ENCODE measurements at regions not wholly inside any gene's neighbourhood (a gene's known extent, or its start where the extent isn't known, plus 50 kb on each side); places are given as distances from the start of the nearest gene placed in this dataset.

DNA sequence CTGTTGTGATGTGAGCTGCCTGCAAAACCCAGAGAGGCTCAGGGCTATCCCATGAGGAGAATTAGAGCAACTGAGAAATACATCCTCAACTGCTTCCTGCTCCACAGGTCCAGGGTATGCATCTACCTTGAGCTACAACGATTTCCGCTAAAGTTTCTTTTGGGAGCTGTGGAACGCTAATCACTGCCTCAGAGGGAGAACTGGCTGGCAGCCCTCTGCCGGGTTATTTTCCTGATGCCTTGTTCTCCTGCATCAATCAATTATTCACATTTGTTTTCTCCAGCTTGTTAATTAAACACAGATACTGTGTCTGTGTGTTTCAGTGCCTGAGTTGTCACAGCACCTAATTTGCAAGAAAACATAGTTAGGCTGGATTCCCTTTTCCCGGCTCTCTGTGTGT, 211.1 kb upstream of the PLET1 start:
- Histone ChIP-seq H2AK5ac (ENCODE audit: low read length) (no peak overlapping the region), H4K8ac (ENCODE audit: low read depth, low read length) (no peak overlapping the region), H3K36me3 (ENCODE audit: control insufficient read depth in 1 of 2, insufficient read depth in 2 of 2, low read length in 2 of 2) (no peaks in the 10 kb centered on the region), H3K14ac (ENCODE audit: low read length) (no peak overlapping the region), H3K9ac (ENCODE audit: low read length) (no peak overlapping the region), H3K27ac (ENCODE audit: low read depth, low read length) (no peak overlapping the region), H3K4me1 (ENCODE audit: control insufficient read depth in 1 of 2, insufficient read depth in 2 of 2, low read length in 2 of 2) (no peaks in the 10 kb centered on the region), H3K18ac (ENCODE audit: low read length) (no peak overlapping the region), H3K9me3 (ENCODE audit: insufficient read depth, low read depth, low read length) (no peaks in the 10 kb centered on the region), H4K12ac (ENCODE audit: low read depth, low read length) (no peak overlapping the region), H3K27me3 (ENCODE audit: insufficient read depth, low read length) (no peaks in the 10 kb centered on the region), H3K79me2 (ENCODE audit: control insufficient read depth, insufficient read depth, low read length, poor library complexity) (no peaks in the 10 kb centered on the region), H3K4ac (ENCODE audit: low read depth, low read length) (no peak overlapping the region), H2BK120ac (ENCODE audit: insufficient read depth, low read length, poor library complexity) (no peak overlapping the region), H2BK5ac (ENCODE audit: low read depth, low read length, poor library complexity) (no peak overlapping the region), H2BK12ac (ENCODE audit: low read length) (no peak overlapping the region), H3K4me2 (ENCODE audit: low read length) (no peak overlapping the region), H4K91ac (ENCODE audit: low read depth, low read length) (no peak overlapping the region), H3K4me3 (ENCODE audit: low read depth, low read length) (no peak overlapping the region), H2AFZ (ENCODE audit: insufficient read depth, low read length, poor library complexity) (no peak overlapping the region), H3K79me1 (ENCODE audit: low read length) (no peaks in the 10 kb centered on the region), H3K23ac (ENCODE audit: low read length) (no peak overlapping the region)
- no CpG with 5 or more reads among the region's 5 CpGs for WGBS (ENCODE audit: extremely low coverage, insufficient coverage, insufficient read length)
- DNase-seq, result no peak

- no peaks in the 10 kb centered on the region for H3K9me3 ChIP-seq (ENCODE audit: insufficient read depth, low read depth, low read length)
- H4K12ac ChIP-seq (ENCODE audit: low read depth, low read length), result no peak overlapping the region
- no peak overlapping the region for H2BK12ac ChIP-seq (ENCODE audit: low read length)
- H2AK5ac ChIP-seq (ENCODE audit: low read length), result no peak overlapping the region
- H2BK5ac ChIP-seq (ENCODE audit: low read depth, low read length, poor library complexity), result no peak overlapping the region
- H3K14ac ChIP-seq (ENCODE audit: low read length), result no peak overlapping the region
- no peak overlapping the region for H2BK120ac ChIP-seq (ENCODE audit: insufficient read depth, low read length, poor library complexity)
- no peaks in the 10 kb centered on the region for H3K27me3 ChIP-seq (ENCODE audit: insufficient read depth, low read length)
- no peak overlapping the region for H3K4me2 ChIP-seq (ENCODE audit: low read length)
- H3K9ac ChIP-seq (ENCODE audit: low read length), result no peak overlapping the region
- no peak overlapping the region for H3K27ac ChIP-seq (ENCODE audit: low read depth, low read length)
- H4K91ac ChIP-seq (ENCODE audit: low read depth, low read length), result no peak overlapping the region
- no CpG with 5 or more reads among the region's 2 CpGs for WGBS (ENCODE audit: extremely low coverage, insufficient coverage, insufficient read length)
- H3K18ac ChIP-seq (ENCODE audit: low read length), result no peak overlapping the region
- H3K79me1 ChIP-seq (ENCODE audit: low read length), result no peaks in the 10 kb centered on the region
- H3K4ac ChIP-seq (ENCODE audit: low read depth, low read length), result no peak overlapping the region
- H3K23ac ChIP-seq (ENCODE audit: low read length), result no peak overlapping the region
- H3K36me3 ChIP-seq (ENCODE audit: control insufficient read depth in 1 of 2, insufficient read depth in 2 of 2, low read length in 2 of 2), result no peaks in the 10 kb centered on the region
- H3K4me3 ChIP-seq (ENCODE audit: low read depth, low read length), result no peak overlapping the region
- H4K8ac ChIP-seq (ENCODE audit: low read depth, low read length), result no peak overlapping the region
- no peaks in the 10 kb centered on the region for H3K4me1 ChIP-seq (ENCODE audit: control insufficient read depth in 1 of 2, insufficient read depth in 2 of 2, low read length in 2 of 2)
- DNase-seq, result no peak
- H3K79me2 ChIP-seq (ENCODE audit: control insufficient read depth, insufficient read depth, low read length, poor library complexity), result no peaks in the 10 kb centered on the region
- no peak overlapping the region for H2AFZ ChIP-seq (ENCODE audit: insufficient read depth, low read length, poor library complexity)
Observed at GRCh38 chr11:112477152-112477551, 216.5 kb upstream of the PLET1 start.

GRCh38 chr11:112477581-112478317, 217.1 kb upstream of the PLET1 start:
- Histone ChIP-seq H3K18ac (ENCODE audit: low read length) (no peak overlapping the region), H3K79me1 (ENCODE audit: low read length) (no peaks in the 10 kb centered on the region), H2BK120ac (ENCODE audit: insufficient read depth, low read length, poor library complexity) (no peak overlapping the region), H3K4ac (ENCODE audit: low read depth, low read length) (no peak overlapping the region), H3K4me2 (ENCODE audit: low read length) (no peak overlapping the region), H2BK5ac (ENCODE audit: low read depth, low read length, poor library complexity) (no peak overlapping the region), H3K36me3 (ENCODE audit: control insufficient read depth in 1 of 2, insufficient read depth in 2 of 2, low read length in 2 of 2) (no peaks in the 10 kb centered on the region), H3K14ac (ENCODE audit: low read length) (no peak overlapping the region), H3K9ac (ENCODE audit: low read length) (no peak overlapping the region), H3K4me1 (ENCODE audit: control insufficient read depth in 1 of 2, insufficient read depth in 2 of 2, low read length in 2 of 2) (no peaks in the 10 kb centered on the region), H3K27ac (ENCODE audit: low read depth, low read length) (no peak overlapping the region), H2AFZ (ENCODE audit: insufficient read depth, low read length, poor library complexity) (no peak overlapping the region), H3K27me3 (ENCODE audit: insufficient read depth, low read length) (no peaks in the 10 kb centered on the region), H4K91ac (ENCODE audit: low read depth, low read length) (no peak overlapping the region), H3K79me2 (ENCODE audit: control insufficient read depth, insufficient read depth, low read length, poor library complexity) (no peaks in the 10 kb centered on the region), H2BK12ac (ENCODE audit: low read length) (no peak overlapping the region), H4K8ac (ENCODE audit: low read depth, low read length) (no peak overlapping the region), H4K12ac (ENCODE audit: low read depth, low read length) (no peak overlapping the region), H3K4me3 (ENCODE audit: low read depth, low read length) (no peak overlapping the region), H3K23ac (ENCODE audit: low read length) (no peak overlapping the region), H2AK5ac (ENCODE audit: low read length) (no peak overlapping the region), H3K9me3 (ENCODE audit: insufficient read depth, low read depth, low read length) (no peaks in the 10 kb centered on the region)
- no CpG with 5 or more reads among the region's 6 CpGs for WGBS (ENCODE audit: extremely low coverage, insufficient coverage, insufficient read length)
- DNase-seq, result peak in 1 of 2 donors; percentile 24

DNA sequence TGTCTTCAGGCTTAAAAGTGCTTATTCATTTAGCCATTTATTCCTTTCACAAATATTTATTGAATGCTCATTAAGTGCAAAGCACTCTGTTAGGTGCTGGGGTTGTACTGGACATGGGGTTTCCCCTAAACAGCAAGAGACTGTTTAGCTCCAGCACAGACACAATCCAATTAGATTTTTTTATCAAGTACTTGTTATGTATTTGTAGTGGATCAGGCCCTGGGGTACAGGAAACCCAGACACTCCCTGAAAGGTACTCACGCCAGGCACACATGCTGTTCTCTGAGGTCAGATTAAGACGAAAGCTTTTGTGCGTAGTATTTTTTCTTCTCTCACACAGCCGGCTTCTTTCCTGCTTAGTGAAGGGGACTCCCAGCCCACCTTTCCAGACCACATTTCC, 218.1 kb upstream of the PLET1 start:
- no peak overlapping the region for H3K4me2 ChIP-seq (ENCODE audit: low read length)
- H2AK5ac ChIP-seq (ENCODE audit: low read length), result no peak overlapping the region
- H2BK5ac ChIP-seq (ENCODE audit: low read depth, low read length, poor library complexity), result no peak overlapping the region
- H3K4me1 ChIP-seq (ENCODE audit: control insufficient read depth in 1 of 2, insufficient read depth in 2 of 2, low read length in 2 of 2), result no peaks in the 10 kb centered on the region
- no peak overlapping the region for H4K8ac ChIP-seq (ENCODE audit: low read depth, low read length)
- H3K18ac ChIP-seq (ENCODE audit: low read length), result no peak overlapping the region
- no peaks in the 10 kb centered on the region for H3K27me3 ChIP-seq (ENCODE audit: insufficient read depth, low read length)
- no peak overlapping the region for H2AFZ ChIP-seq (ENCODE audit: insufficient read depth, low read length, poor library complexity)
- no peak overlapping the region for H3K14ac ChIP-seq (ENCODE audit: low read length)
- H4K91ac ChIP-seq (ENCODE audit: low read depth, low read length), result no peak overlapping the region
- H3K36me3 ChIP-seq (ENCODE audit: control insufficient read depth in 1 of 2, insufficient read depth in 2 of 2, low read length in 2 of 2), result no peaks in the 10 kb centered on the region
- no peak for DNase-seq
- no peaks in the 10 kb centered on the region for H3K79me2 ChIP-seq (ENCODE audit: control insufficient read depth, insufficient read depth, low read length, poor library complexity)
- H4K12ac ChIP-seq (ENCODE audit: low read depth, low read length), result no peak overlapping the region
- H2BK120ac ChIP-seq (ENCODE audit: insufficient read depth, low read length, poor library complexity), result no peak overlapping the region
- H3K9ac ChIP-seq (ENCODE audit: low read length), result no peak overlapping the region
- no peaks in the 10 kb centered on the region for H3K9me3 ChIP-seq (ENCODE audit: insufficient read depth, low read depth, low read length)
- no peak overlapping the region for H3K4me3 ChIP-seq (ENCODE audit: low read depth, low read length)
- no CpG with 5 or more reads among the region's 4 CpGs for WGBS (ENCODE audit: extremely low coverage, insufficient coverage, insufficient read length)
- no peak overlapping the region for H3K4ac ChIP-seq (ENCODE audit: low read depth, low read length)
- H2BK12ac ChIP-seq (ENCODE audit: low read length), result no peak overlapping the region
- no peak overlapping the region for H3K27ac ChIP-seq (ENCODE audit: low read depth, low read length)
- H3K79me1 ChIP-seq (ENCODE audit: low read length), result no peaks in the 10 kb centered on the region
- no peak overlapping the region for H3K23ac ChIP-seq (ENCODE audit: low read length)

Measured in trophoblast cell (in vitro differentiated cells and primary cell).